Endodermal cell (in vitro differentiated cells): ENCODE measurements at regions not wholly inside any gene's neighbourhood (a gene's known extent, or its start where the extent isn't known, plus 50 kb on each side); places are given as distances from the start of the nearest gene placed in this dataset.

ENCODE experiments used
- DNase-seq: peaks from one replicate; pipeline ENCODE4 v3.0.0-alpha.2; 2017
- H3K27ac ChIP-seq: 2 replicates; pipeline ENCODE4 v1.5.1; 2013; ENCODE audit warnings: mild to moderate bottlenecking, low read depth, low read length, moderate library complexity
- H3K27me3 ChIP-seq: 2 replicates; pipeline ENCODE4 v1.6.1; 2013; ENCODE audit warnings: mild to moderate bottlenecking, low read length, moderate library complexity; ENCODE audit not compliant: insufficient read depth, control insufficient read depth, poor library complexity, severe bottlenecking
- H3K36me3 ChIP-seq: 2 replicates; pipeline ENCODE4 v1.7.0; 2013; ENCODE audit warnings: mild to moderate bottlenecking, low read length, moderate library complexity; ENCODE audit not compliant: control insufficient read depth, insufficient read depth
- H3K4me1 ChIP-seq: one replicate; pipeline ENCODE4 v1.7.0; 2013; ENCODE audit warnings: low read length; ENCODE audit not compliant: control insufficient read depth, insufficient read depth
- H3K4me3 ChIP-seq: 2 replicates; pipeline ENCODE4 v1.5.1; 2013; ENCODE audit warnings: mild to moderate bottlenecking, low read length, moderate library complexity
- H3K9ac ChIP-seq: 2 replicates; pipeline ENCODE4 v1.6.1; 2013; ENCODE audit warnings: mild to moderate bottlenecking, low read length, moderate library complexity; ENCODE audit not compliant: poor library complexity, severe bottlenecking; ENCODE audit errors: extremely low read depth
- H3K9me3 ChIP-seq: 2 replicates; pipeline ENCODE4 v1.6.1; 2013; ENCODE audit warnings: mild to moderate bottlenecking, low read length, moderate library complexity; ENCODE audit not compliant: control insufficient read depth
- H3K27ac Mint-ChIP-seq: 2 replicates; pipeline ENCODE4 v1.8.0; 2020; ENCODE audit warnings: mixed read lengths
- H3K27me3 Mint-ChIP-seq: 2 replicates; pipeline ENCODE4 v1.8.0; 2021; ENCODE audit warnings: mild to moderate bottlenecking, mixed read lengths; ENCODE audit not compliant: insufficient read depth
- H3K36me3 Mint-ChIP-seq: 2 replicates; pipeline ENCODE4 v1.8.0; 2020; ENCODE audit warnings: low read depth, mixed read lengths
- H3K4me1 Mint-ChIP-seq: 2 replicates; pipeline ENCODE4 v1.8.0; 2020; ENCODE audit warnings: mixed read lengths
- H3K4me3 Mint-ChIP-seq: 2 replicates; pipeline ENCODE4 v1.8.0; 2020; ENCODE audit warnings: mild to moderate bottlenecking, moderate library complexity, mixed read lengths
- H3K9me3 Mint-ChIP-seq: 2 replicates; pipeline ENCODE4 v1.8.0; 2020; ENCODE audit warnings: mild to moderate bottlenecking, mixed read lengths
- WGBS, 2 experiments: methylation state at CpG; one replicate each; pipeline versions ENCODE4 v1.1.5 to v1.1.7; 2013; ENCODE audit warnings: missing lambda C conversion rate in 2 of 2, mixed read lengths in 1 of 2; ENCODE audit not compliant: insufficient coverage in 1 of 2, insufficient read length in 1 of 2; 5-methylcytosine and 5-hydroxymethylcytosine counted together
- TF ChIP-seq, protein P1 (sequence below): fragments of 200-600 bp; sonication (generic); conservative IDR thresholded peaks from 2 replicates; pipeline ENCODE4 v1.5.0; 2021; ENCODE audit warnings: antibody characterized with exemption, mild to moderate bottlenecking

DNA sequence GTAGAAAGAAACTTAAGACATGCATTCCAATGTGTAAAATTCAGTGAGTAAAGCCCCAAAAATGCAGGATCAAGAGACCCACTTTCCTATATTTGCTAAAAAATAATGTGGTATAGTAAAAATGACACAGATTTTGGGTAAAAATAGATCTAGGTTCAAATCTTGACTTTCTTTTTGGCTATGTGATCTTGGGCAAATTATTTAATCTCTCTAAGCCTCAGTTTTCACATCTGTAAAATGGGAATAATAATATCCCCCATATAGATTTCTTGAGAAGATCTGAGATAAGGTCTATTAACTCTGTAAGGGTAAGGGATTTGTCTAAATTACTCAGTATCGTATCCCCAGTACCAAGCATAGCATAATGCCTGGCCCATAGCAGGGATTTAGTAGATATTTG, 172.3 kb downstream of the CARTPT start:
- H3K9me3 ChIP-seq = no peaks in the 10 kb centered on the region
- Mint-ChIP-seq H3K36me3 (no peaks in the 10 kb centered on the region), H3K9me3 (peaks cover 3% of the 10 kb centered on the region), H3K27me3 (peaks cover 7% of the 10 kb centered on the region), H3K4me3 (no peak overlapping the region), H3K4me1 (no peaks in the 10 kb centered on the region), H3K27ac (no peak overlapping the region)
- H3K27me3 ChIP-seq = peaks cover 4% of the 10 kb centered on the region
- TF ChIP-seq, protein P1, sequence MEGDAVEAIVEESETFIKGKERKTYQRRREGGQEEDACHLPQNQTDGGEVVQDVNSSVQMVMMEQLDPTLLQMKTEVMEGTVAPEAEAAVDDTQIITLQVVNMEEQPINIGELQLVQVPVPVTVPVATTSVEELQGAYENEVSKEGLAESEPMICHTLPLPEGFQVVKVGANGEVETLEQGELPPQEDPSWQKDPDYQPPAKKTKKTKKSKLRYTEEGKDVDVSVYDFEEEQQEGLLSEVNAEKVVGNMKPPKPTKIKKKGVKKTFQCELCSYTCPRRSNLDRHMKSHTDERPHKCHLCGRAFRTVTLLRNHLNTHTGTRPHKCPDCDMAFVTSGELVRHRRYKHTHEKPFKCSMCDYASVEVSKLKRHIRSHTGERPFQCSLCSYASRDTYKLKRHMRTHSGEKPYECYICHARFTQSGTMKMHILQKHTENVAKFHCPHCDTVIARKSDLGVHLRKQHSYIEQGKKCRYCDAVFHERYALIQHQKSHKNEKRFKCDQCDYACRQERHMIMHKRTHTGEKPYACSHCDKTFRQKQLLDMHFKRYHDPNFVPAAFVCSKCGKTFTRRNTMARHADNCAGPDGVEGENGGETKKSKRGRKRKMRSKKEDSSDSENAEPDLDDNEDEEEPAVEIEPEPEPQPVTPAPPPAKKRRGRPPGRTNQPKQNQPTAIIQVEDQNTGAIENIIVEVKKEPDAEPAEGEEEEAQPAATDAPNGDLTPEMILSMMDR = no peak
- H3K4me3 ChIP-seq = no peak overlapping the region
- no peaks in the 10 kb centered on the region for H3K36me3 ChIP-seq
- H3K9ac ChIP-seq = no peak overlapping the region
- no peak overlapping the region for H3K27ac ChIP-seq
- H3K4me1 ChIP-seq = no peaks in the 10 kb centered on the region
- DNase-seq = no peak
- WGBS, 2 experiments = 80 to 100% methylated on average over 1 of the region's 1 CpG

DNA sequence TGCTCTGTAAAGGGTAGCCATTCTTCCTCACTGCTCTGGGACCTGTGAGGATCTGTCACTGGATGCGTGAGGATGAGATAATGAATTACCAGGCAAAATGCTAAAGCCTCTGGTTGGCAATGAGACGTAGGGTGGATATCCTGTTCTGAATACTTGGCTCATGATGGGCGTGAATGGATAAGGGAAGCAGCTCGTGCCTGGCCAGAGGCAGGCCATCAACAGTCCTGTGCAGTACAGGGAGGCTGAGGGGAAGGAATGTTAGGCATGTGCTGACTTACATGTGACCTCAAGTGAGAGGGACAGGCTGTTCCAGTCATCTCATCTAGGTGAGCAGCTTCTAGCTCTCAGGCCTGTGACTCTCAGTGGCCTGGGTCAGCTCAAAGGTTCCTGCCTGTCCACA, 172.8 kb downstream of the CARTPT start:
- peak; percentile 82 for DNase-seq

DNA sequence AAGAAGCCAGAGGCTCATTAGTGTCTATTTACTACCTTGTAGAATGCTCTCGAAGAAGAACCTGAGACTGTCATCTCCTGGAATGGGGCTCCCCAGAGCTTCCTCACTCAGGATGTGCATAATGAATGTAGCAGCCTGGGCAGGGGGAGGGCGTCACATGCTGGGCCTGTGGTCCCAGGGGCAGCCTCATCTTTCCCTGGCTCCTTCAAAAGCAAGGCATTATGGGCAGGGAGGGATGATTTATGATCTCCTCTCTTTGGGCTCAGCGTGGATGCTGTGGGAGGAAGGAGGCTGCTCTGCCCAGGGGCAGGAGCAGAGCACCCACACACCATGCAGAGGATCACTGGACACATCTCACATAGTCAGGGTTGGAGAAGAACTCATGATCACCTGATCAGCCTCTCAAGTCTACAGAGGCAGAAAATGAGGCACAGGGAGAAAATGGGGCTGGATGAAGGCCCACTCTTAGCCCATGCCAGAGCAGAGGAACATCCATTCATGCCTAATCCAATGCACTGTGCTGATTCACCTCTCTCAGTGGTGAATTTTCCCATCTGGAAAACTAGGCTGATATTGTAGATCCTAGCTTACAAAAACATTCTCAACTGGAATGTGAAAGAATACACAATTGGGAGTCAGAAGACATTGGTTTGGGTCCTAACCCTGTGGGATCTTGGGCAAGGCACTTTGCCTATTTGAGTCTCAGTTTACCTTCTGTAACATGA, 173.7 kb downstream of the CARTPT start:
- peak; percentile 74 for DNase-seq
- Histone ChIP-seq H3K27ac (no peak overlapping the region), H3K36me3 (no peaks in the 10 kb centered on the region), H3K9me3 (no peaks in the 10 kb centered on the region), H3K27me3 (peaks cover 4% of the 10 kb centered on the region), H3K4me1 (no peaks in the 10 kb centered on the region), H3K4me3 (no peak overlapping the region), H3K9ac (no peak overlapping the region)
- H3K27me3 Mint-ChIP-seq = peaks cover 7% of the 10 kb centered on the region
- WGBS, 2 experiments = 87 to 88% methylated on average over 1 to 3 of the region's 3 CpGs
- H3K4me3 Mint-ChIP-seq = no peak overlapping the region
- TF ChIP-seq, protein P1 = no peak
- peak overlapping the region; percentile 17 for H3K27ac Mint-ChIP-seq
- no peaks in the 10 kb centered on the region for H3K36me3 Mint-ChIP-seq
- H3K4me1 Mint-ChIP-seq = no peaks in the 10 kb centered on the region
- no peaks in the 10 kb centered on the region for H3K9me3 Mint-ChIP-seq

More for the DNA sequence above, 172.8 kb downstream of the CARTPT start:
- peaks cover 7% of the 10 kb centered on the region for H3K27me3 Mint-ChIP-seq
- H3K27ac Mint-ChIP-seq = no peak overlapping the region
- no peak overlapping the region for H3K4me3 ChIP-seq
- no peaks in the 10 kb centered on the region for H3K4me1 ChIP-seq
- TF ChIP-seq, protein P1 = no peak
- no peak overlapping the region for H3K27ac ChIP-seq
- H3K36me3 Mint-ChIP-seq = no peaks in the 10 kb centered on the region
- peaks cover 4% of the 10 kb centered on the region for H3K27me3 ChIP-seq
- no peak overlapping the region for H3K9ac ChIP-seq
- H3K9me3 ChIP-seq = no peaks in the 10 kb centered on the region
- no peak overlapping the region for H3K4me3 Mint-ChIP-seq
- 64 to 84% methylated on average over 3 to 4 of the region's 4 CpGs for WGBS, 2 experiments
- no peaks in the 10 kb centered on the region for H3K36me3 ChIP-seq
- H3K4me1 Mint-ChIP-seq = no peaks in the 10 kb centered on the region
- H3K9me3 Mint-ChIP-seq = peaks cover 3% of the 10 kb centered on the region
